GM19240 (cell line): ENCODE measurements at regions not wholly inside any gene's neighbourhood (a gene's known extent, or its start where the extent isn't known, plus 50 kb on each side); places are given as distances from the start of the nearest gene placed in this dataset.

ENCODE experiments used
- DNase-seq: peaks from one replicate; pipeline ENCODE4 v3.0.0; 2011; ENCODE audit warnings: low spot score; ENCODE audit not compliant: insufficient read length

DNA sequence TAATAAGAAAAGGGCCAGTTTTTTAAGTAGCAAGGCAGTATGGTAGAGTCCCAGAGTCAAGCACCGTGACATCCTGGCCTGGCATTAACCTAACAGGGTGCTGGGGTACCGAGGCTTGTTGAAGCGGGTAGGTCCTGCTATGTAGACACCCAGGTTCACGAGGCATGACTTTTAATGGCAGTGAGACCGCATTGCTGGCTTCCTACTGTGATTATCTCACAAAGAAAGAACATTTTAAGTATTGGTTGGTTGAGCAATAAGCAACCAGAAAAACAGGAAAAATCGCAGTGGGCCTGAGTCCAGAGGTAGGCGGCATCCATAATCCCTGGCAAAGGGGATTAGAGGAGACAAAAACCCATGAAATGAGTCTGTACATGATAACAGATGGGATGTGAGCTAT lies 927.9 kb upstream of the ACVR2A start:
- DNase-seq: no peak

DNA sequence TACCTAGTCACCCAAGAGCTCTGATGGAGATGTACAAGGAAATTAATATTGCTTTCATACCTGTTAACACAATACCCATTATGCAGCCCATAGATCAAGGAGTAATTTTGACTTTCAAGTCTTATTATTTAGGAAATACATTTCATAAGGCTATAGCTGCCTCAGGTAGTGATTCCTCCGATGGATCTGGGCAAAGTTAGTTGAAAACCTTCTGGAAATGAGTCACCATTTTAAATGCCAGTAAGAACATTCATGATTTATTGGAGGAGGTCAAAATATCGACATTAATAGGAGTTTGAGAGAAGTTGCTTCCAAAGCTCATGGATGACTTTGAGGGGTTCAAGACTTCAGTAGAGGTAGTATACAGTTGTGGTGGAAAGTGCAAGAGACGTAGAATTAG lies 931.4 kb upstream of the ACVR2A start:
- no peak for DNase-seq

DNA sequence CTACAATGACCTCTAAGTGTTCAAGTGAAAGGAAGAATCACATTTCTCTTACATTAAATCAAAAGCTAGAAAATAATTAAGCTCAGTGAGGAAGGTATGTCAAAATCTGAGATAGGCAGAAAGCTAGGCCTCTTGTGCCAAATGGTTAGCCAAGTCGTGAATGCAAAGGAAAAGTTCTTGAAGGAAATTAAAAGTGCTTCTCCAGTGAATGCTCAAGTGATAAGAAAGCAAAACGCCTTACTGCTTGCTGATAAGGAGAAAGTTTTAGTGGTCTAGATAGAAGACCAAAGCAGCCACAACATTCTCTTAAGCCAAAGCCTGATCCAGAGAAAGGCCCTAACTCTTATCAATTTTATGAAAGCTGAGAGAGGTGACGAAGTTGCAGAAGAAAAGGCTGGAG lies 932.3 kb upstream of the ACVR2A start:
- DNase-seq: no peak

DNA sequence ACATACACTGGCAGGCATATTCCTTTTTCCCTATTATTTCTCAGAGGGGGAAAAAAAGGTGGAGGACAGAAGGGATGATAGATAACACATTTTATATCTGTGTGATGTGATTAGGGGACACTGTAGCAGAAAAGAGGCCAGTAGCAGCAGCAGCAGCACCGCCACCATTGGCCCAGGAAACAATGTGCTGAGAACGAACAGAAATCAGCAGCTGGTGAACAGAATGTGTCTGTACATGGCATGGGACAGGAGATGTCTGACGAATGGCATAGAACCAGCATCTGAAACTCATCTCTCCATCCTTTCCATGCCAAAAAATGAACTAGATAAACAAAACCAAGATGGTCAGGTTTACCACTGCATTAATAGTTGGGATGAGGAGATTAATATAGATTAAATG lies 936.1 kb upstream of the ACVR2A start:
- DNase-seq: no peak

DNA sequence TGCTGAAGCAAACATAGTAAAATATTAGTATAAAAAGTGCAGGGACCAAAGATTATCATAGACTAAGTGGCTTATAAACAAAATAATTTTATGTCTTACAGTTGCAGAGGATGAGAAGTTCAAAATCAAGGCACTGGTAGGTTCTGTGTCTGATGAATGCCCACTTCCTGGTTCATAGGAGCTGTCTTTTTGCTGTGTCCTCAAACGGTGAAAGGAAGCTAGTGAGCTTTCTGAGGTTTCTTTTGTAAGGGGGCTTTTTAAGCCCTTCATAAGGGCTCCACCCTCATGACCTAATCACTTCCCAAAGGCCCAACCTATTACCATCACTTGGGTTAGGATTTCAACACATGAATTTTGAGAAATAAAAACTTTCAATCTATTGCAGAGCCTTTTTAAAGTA lies 946.7 kb upstream of the ACVR2A start:
- DNase-seq: no peak

DNA sequence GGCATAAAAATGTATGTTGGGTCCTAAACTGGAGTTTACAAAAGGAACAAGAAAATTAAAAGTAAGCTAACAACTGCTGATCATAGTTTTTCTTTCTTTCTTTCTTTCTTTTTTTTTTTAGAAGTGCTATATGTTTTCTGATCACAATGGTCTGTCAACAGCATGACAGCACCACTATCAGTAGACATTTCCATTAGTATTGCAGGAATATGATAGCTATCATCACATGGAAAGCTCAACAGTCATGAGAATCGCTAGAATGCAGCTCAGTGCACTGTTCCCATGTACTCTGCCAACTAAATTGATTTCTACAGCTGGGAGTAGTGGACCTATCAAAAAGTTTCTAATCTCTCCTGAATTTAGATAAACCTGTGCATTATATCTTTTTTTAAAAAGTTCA lies 950.3 kb upstream of the ACVR2A start:
- no peak for DNase-seq

DNA sequence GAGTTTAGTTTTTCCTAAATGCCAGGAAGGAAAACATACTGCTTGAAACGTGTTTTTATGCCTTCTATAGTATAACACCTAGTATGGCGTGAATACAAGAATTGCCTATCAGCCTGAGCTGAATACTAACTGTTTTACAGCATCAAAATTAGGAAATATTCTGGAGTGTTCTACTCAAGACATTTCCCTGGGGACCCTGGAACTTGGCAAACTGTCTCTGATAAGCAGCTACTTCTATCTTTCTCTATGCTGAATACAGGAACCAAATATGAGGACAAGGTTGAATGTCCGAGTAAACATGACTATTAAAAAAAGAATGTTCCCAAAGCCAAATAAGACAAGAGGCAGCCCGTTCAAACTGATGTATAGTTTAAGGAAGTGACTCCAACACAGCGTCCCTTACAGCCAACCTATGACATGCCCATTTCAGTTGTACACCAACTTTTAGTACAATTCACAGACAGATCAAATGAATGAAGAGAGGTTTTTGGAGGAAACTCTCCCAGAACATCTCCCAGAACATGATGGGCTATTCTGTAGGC lies 951.3 kb upstream of the ACVR2A start:
- no peak for DNase-seq

DNA sequence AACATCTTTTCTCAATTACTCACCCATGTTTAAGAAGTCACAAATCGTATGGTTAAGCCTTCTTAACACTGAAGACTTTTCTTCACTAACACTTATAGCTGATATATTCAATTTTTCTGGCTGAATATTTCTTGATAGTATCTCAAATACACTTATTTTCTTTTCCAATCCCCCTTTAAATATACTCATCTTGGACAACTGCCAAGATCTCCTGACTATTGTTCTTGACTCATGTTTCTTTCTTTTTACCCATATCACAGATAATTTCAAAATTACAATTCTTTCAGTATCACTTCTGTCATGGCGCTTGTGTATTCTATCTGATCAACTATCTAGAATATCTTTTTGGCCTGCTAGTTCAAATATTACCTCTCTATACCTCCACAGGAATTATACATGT lies 954.3 kb upstream of the ACVR2A start:
- DNase-seq: no peak

DNA sequence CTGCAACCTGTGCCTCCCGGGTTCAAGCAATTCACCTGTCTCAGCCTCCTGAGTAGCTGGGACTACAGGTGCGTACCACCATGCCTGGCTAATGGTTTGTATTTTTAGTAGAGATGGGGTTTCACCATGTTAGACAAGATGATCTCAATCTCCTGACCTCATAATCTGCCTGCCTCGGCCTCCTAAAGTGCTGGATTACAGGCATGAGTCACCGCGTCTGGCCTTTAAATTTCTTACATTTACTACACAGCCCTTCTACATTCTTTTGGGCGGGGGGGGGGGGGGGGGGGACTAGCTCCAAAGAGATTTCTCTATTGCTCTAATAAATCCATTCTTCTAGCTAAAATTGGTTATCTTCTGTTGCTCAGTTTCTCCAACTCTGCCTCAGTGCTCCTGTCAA lies 964.9 kb upstream of the ACVR2A start:
- DNase-seq: no peak

DNA sequence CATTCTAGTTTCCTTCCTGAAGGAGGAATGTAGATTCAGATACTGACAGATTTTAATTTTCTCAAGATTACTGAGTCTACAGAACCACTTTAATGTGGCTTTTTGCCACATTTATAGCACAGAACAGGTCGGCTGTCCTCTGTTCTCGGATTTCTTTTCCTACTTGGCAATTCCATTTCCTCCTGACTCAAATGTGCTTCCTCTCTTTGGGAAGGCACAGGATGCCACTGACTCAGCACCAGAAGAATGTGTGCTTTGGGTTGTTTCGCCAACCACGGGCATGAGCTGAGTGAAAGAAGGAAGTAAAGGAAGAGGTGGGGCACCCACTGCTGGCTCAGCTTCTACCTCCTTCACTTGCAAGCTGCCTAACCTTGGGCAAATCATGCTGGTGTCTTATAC lies 970.6 kb upstream of the ACVR2A start:
- no peak for DNase-seq

DNA sequence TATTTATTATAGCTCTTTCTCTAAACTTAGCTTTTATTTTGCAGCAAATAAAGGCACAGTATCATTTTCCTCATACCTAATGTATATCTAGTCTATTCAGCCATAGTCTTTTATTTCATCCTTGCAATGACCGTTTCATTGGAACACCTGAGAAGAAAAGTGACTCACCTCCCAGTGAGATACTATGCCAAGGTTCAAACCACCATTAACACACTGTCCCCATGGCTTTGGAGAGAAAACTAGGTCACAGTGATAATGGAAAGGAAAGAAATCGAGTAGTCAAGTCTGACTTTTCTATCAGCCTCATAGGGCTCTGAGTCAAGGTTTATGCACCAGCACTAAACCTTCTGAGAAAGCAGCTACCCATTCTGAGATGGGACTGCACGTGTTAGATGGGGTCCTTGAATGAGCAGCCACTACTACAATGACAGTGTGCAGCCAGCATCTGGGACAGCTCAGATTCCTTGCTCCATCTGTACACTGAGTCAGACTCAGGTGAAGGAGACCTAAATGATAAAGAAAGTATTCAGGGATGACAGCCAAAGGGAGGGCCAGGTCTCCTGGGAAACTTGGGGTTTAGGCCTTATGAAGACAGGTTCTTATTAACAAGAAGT lies 971.1 kb upstream of the ACVR2A start:
- DNase-seq: no peak

DNA sequence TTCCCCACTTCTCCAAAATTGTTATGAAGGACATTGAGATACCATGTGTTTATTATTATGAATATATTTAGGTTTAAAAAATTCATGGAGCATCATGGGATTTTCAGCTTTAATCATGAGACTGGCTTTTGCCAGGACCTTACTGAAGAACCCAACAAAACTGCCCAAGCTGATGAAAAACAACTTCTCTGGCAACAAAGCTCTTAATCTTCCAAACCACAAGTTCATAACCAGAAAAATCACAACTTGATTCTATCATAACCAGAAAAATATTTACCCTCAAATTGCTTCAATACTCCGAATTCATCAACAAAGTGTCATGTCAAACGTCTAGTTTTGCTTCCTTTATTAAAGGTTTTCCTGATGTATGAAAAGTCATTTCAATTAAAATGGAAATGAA lies 971.8 kb upstream of the ACVR2A start:
- no peak for DNase-seq

DNA sequence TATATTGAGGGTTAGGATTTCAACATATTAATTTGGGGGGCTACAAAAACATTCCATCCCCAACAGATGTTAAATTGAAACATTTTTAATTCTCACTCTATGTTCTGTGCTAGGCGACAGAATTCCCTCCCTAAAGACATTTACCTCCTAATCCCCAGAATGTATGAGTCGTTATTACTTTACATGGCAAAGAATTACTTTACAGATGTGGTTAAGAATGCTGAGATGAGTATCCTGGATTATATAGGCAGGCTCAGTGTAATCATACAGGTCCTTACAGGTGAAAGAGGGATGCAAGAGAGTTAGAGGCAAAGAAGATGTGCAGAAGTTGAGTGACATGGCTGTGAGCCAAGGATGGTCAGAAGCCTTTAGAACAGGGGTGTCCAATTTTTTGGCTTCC lies 974.1 kb upstream of the ACVR2A start:
- DNase-seq: no peak

DNA sequence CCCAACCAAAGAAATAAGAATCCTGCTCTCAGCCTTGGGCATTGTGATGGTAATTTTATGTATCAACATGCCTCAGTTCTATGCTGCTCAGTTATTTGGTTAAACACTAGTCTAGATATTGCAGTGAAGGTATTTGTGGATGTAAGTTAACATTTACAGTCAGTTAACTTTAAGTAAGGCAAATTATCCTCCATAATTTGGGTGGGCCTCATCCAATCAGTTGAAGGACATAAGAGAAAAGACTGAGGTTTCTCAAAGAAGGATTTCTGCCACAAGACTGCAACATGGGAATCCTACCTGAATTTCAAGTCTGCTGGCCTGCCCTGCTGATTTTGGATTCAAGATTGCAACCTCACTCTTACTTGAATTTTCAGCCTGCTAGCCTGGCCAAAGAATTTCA lies 975.5 kb upstream of the ACVR2A start:
- no peak for DNase-seq

DNA sequence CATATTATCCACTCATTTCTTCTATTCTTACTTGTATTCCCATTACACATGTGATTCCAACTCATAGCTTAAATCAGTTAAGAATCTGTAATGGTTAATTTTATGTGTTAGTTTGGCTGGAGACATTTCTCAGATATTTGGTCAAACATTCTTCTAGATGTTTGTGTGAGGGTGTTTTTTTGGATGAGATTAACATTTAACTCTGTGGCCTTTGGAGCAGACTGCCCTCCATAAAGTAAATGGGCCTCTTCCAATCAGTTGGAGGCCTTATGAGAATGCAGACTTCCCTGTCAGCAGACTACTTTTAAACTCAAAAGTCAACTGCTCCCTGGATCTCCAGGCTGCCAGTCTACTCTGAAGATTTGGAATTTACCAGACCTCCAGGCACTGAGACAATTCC lies 976.8 kb upstream of the ACVR2A start:
- DNase-seq: no peak

DNA sequence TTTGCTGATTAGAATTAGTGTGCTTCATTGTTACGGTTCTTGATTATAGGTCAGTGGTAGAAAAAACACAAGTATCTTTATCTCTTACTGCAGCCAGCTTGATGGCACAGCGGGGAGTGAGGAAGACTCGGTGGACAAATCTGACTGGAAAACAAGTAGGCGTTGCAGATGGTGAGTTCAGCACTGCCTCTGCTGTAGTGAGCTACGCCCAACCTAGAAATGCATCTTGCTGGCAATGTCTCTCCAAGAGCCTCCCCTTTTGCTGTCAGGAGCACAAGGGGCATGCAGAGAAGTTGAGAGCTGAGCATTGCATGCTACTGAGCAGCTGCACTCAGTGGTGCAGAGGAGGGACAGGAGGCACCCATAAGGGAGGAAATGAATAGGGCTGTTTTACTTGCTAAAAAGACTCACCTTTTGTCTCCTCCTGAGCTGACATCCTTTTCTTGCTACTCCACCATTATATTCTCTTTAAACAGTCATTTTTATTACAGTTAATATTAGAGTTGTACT lies 977.3 kb upstream of the ACVR2A start:
- DNase-seq: no peak

DNA sequence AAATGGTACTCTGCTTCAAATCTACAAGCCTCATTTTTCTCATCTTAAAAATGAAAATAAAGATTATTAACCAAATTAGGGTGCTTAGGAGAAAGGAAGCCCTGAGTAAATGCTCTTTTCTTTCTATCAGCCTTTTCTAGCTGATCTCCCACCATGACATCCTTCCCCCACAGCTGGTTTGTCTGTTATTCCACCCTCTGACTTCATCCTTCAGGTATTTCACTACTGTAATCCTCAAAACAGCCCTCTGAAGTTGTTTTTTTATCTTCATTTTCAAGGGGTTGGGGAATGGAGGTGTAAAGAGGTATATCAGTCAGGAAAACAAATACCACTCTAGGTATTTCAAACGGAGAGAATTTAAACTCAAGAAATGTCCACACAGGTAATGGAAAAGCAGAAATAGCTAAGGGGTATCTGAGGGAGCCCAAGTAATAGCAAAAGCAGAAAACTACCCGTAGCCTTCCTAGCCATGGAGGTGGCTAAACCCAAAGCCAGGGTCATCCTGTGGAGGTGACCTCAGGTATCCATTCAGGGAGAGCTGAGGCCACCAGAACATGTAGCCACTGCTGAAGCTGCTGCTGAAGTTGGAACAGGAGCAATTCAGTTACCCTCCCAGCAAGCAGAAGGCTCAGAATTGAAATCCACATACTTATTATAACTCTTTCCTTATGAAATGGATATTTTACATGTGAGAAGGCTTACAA lies 990.9 kb upstream of the ACVR2A start:
- no peak for DNase-seq

DNA sequence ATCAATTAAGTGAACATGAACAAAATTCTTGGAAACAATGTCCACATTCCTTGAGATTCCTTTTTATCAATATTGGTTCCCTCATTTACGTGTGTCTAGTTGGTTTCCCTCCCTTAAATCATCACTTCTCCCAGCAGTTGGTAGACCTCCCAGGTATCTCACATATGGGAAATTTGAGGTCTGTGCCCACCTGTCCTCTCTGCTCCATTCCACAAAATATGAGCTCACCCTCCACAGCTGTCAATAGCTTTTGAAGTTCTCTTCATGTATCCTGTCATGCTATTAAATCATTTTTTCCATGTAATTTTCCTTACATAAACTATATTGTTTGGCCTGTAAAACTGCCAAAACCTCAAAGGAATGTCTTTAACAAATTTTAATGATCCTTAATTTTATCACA lies 992.2 kb upstream of the ACVR2A start:
- DNase-seq: no peak

DNA sequence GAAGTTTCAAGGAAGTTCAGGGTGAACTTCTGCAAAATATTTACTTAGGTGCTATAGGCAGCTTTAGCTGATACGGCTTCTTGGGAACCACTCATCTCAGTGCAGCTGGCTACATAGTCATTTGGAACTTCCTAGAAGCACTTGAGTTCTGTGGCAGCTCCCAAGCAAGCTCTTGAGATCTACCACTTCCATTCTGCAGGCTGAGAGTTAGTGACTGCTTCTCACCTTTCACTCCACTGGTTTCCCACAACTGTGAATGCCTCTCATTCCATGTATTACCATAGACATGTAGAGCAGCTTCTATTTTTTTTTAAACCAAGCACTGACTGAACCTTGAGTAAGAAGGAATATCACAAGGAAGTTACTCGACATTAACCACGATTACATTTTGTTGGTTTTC lies 994.1 kb upstream of the ACVR2A start:
- no peak for DNase-seq

DNA sequence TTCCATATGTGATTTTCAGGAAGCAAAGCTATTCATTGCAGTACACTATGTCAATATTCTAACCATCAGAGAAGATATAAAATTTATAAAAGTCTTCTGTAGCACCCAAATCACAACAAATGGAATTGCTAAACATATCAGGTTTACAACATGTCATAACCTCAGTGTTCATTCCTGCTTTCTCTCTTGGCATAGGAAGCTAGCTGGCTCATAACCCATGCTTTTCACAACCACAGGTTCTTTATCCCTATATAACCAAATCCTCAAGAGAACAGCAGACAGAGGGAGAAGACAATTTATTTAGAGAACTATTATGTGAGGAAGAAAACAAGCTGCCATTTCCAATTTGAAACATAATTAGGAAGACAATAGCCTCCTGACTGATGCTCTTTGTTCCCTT lies 997.0 kb upstream of the ACVR2A start:
- DNase-seq: no peak

DNA sequence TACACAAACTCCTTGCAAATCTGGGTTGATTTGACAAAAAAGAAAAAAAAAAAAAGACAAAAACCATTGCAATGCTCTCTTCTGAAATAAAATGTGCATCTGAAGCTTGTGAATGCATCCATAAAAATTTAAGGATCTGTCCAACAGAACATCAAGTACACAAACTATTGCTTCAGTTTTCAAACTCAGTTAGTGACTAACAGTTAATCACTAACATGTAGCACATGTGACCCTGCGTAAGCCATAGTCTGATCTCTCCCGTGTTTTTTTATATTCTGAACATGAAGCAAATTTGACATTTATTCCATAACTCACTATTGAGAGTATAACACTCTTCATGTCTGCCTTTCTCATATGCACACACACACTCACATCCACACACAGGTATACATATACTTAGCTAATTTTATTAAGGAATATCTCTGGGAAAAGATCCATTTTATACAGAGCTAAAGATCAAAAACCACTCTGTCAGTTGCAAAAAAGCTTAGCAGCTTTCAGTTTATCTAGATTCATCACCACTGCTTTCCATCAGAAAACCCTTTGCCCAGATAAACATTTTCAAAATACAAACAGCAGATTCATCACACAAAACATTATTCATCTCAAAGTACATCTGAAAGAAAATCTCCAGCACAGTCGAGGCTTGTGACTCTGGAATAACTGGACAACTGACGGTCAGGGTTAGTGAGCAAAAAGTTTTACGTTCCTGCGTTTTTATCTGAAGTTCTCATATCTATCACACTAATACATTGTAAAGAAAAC lies 1000.4 kb upstream of the ACVR2A start:
- no peak for DNase-seq

DNA sequence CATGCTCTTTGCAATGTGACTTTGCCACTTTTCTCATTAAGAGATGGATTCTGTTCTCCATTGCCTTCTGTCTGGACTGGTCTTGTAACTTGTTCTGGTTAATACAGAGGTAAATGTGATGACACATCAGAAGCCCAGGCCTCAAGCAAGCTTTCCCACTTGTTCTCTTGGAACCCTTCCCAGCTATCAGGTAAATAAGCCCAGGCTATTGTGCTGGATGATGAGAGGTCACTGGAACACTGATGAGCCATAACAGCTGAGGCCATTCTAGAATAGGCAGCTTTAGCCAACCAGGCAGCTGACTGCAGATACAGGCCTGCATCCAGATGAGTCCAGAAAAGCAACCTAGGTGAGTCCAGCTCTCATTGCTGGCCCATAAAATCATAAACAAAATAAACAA lies 1007.0 kb upstream of the ACVR2A start:
- no peak for DNase-seq
